ENCODE measurements at regions not wholly inside any gene's neighbourhood (a gene's known extent, or its start where the extent isn't known, plus 50 kb on each side); places are given as distances from the start of the nearest gene placed in this dataset.

DNA sequence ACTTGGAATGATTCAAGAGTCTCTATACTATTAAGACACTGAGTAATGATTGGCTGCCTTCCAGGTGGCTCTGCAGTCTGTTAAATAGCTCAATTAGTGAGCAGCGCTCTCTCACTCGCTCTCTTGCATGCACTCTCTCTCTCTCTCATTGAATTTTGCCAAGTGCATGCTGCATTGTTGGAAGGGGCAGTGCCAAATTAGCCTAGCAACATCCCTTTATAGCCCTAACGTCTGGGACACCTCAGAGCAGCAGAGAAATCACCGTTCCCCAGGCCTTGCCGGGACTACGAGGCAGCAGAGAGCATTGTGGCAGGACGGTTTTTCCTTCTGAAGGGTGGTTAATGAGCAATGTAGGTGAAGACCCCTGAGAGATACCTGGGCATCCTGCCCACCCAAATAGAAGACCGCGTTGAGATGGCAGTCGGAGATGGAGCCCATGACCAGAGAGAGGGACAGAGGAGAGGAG is 447.6 kb upstream of the POU3F3 start:
- Histone ChIP-seq H3K4me3 (no peak overlapping the region), H3K9me3 (ENCODE audit: low read depth) (no peaks in the 10 kb centered on the region), H3K79me2 (ENCODE audit: low read depth) (no peaks in the 10 kb centered on the region), H3K36me3 (no peaks in the 10 kb centered on the region), H3K4me1 (peaks cover 18% of the 10 kb centered on the region), H3F3A (ENCODE audit: low read depth) (no peaks in the 10 kb centered on the region), H3K27me3 (no peaks in the 10 kb centered on the region), H3K4me2 (no peak overlapping the region), H3K27ac (no peak overlapping the region), H3K9ac (no peak overlapping the region), H2AFZ (replicated peaks) (no peak overlapping the region), H4K20me1 (ENCODE audit: low read depth) (no peaks in the 10 kb centered on the region)
- Mint-ChIP-seq H3K4me1 (peaks cover 55% of the 10 kb centered on the region), H3K4me3 (no peak overlapping the region), H3K27me3 (ENCODE audit: insufficient read depth, low read depth) (no peaks in the 10 kb centered on the region), H3K9me3 (no peaks in the 10 kb centered on the region), H3K36me3 (no peaks in the 10 kb centered on the region), H3K27ac (no peak overlapping the region)
- peak; percentile 3 for DNase-seq (ENCODE audit: low spot score)
- TF ChIP-seq EZH2 (IDR thresholded peaks at IDR 0.05) (no peak), EZH2phosphoT487 (IDR thresholded peaks at IDR 0.05) (no peak)
- TF ChIP-seq, protein P1, sequence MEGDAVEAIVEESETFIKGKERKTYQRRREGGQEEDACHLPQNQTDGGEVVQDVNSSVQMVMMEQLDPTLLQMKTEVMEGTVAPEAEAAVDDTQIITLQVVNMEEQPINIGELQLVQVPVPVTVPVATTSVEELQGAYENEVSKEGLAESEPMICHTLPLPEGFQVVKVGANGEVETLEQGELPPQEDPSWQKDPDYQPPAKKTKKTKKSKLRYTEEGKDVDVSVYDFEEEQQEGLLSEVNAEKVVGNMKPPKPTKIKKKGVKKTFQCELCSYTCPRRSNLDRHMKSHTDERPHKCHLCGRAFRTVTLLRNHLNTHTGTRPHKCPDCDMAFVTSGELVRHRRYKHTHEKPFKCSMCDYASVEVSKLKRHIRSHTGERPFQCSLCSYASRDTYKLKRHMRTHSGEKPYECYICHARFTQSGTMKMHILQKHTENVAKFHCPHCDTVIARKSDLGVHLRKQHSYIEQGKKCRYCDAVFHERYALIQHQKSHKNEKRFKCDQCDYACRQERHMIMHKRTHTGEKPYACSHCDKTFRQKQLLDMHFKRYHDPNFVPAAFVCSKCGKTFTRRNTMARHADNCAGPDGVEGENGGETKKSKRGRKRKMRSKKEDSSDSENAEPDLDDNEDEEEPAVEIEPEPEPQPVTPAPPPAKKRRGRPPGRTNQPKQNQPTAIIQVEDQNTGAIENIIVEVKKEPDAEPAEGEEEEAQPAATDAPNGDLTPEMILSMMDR (IDR thresholded peaks at IDR 0.05): no peak

DNA sequence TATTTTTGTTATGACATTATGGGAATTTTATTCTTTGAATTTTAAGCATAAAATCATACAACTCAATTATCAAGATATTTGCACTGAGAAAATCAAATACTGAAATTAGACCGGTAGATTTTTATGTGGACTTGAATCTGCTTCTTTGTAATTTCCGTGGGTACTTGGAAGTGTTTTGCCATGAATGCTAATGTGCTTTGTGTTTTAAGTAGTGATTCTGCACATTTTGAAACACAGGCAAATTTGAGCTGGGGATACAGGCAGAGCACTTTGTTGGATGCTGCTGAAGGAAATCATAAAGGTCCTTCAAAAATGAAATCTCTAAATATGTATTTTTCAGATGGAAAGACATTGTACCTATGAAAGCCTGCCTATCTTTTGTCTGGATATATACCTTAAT is 446.3 kb upstream of the POU3F3 start:
- Mint-ChIP-seq H3K27ac (no peak overlapping the region), H3K36me3 (no peaks in the 10 kb centered on the region), H3K9me3 (no peaks in the 10 kb centered on the region), H3K27me3 (ENCODE audit: insufficient read depth, low read depth) (no peaks in the 10 kb centered on the region), H3K4me1 (peaks cover 56% of the 10 kb centered on the region), H3K4me3 (no peak overlapping the region)
- Histone ChIP-seq H3K27me3 (no peaks in the 10 kb centered on the region), H4K20me1 (ENCODE audit: low read depth) (no peaks in the 10 kb centered on the region), H3K27ac (no peak overlapping the region), H3K9me3 (ENCODE audit: low read depth) (no peaks in the 10 kb centered on the region), H3K4me3 (no peak overlapping the region), H3F3A (ENCODE audit: low read depth) (no peaks in the 10 kb centered on the region), H3K79me2 (ENCODE audit: low read depth) (no peaks in the 10 kb centered on the region), H3K4me1 (peaks cover 18% of the 10 kb centered on the region), H3K9ac (no peak overlapping the region), H3K36me3 (no peaks in the 10 kb centered on the region), H3K4me2 (no peak overlapping the region), H2AFZ (replicated peaks) (no peak overlapping the region)
- TF ChIP-seq EZH2phosphoT487 (IDR thresholded peaks at IDR 0.05) (no peak), EZH2 (IDR thresholded peaks at IDR 0.05) (no peak)
- TF ChIP-seq, protein P1 (IDR thresholded peaks at IDR 0.05): no peak
- no peak for DNase-seq (ENCODE audit: low spot score)

DNA sequence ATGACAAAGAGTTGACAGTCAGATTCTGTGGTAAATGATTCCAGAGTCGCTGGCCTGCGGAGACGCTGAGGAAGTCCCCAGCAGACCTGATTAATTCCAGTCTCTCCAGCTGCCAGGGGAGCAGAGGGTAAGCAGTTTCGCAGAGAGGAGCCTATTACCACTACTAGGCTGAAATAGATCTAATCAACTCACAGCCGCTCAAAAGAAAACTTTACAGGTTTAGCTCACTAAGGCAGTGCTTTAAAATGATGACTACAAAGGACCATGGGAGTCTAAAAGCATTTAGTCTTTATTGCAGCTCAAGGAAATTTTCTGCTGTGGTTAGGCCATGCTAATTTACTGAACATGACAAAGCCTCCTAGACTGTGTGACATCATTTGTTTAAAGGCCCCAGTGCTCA is 445.6 kb upstream of the POU3F3 start:
- no peak overlapping the region for H3K27ac ChIP-seq
- no peaks in the 10 kb centered on the region for H3K9me3 ChIP-seq (ENCODE audit: low read depth)
- H2AFZ ChIP-seq (replicated peaks): no peak overlapping the region
- no peaks in the 10 kb centered on the region for H4K20me1 ChIP-seq (ENCODE audit: low read depth)
- peaks cover 18% of the 10 kb centered on the region for H3K4me1 ChIP-seq
- H3K36me3 ChIP-seq: no peaks in the 10 kb centered on the region
- Mint-ChIP-seq H3K27me3 (ENCODE audit: insufficient read depth, low read depth) (no peaks in the 10 kb centered on the region), H3K36me3 (no peaks in the 10 kb centered on the region), H3K4me1 (peaks cover 53% of the 10 kb centered on the region), H3K4me3 (peak overlapping the region; percentile 46), H3K9me3 (no peaks in the 10 kb centered on the region), H3K27ac (peak overlapping the region; percentile 72)
- H3K9ac ChIP-seq: no peak overlapping the region
- H3K4me2 ChIP-seq: peak overlapping the region; percentile 30
- no peak overlapping the region for H3K4me3 ChIP-seq
- no peaks in the 10 kb centered on the region for H3K79me2 ChIP-seq (ENCODE audit: low read depth)
- TF ChIP-seq, protein P1 (IDR thresholded peaks at IDR 0.05): no peak
- no peak for TF ChIP-seq EZH2 (IDR thresholded peaks at IDR 0.05)
- TF ChIP-seq EZH2phosphoT487 (IDR thresholded peaks at IDR 0.05): no peak
- H3K27me3 ChIP-seq: no peaks in the 10 kb centered on the region
- peak; percentile 71 for DNase-seq (ENCODE audit: low spot score)
- H3F3A ChIP-seq (ENCODE audit: low read depth): no peaks in the 10 kb centered on the region

All from neural progenitor cell (in vitro differentiated cells).